Testis (tissue), 2 donors: ENCODE measurements at regions not wholly inside any gene's neighbourhood (a gene's known extent, or its start where the extent isn't known, plus 50 kb on each side); places are given as distances from the start of the nearest gene placed in this dataset.

ENCODE experiments used
- DNase-seq: peaks from one replicate; pipeline ENCODE4 v3.0.0-alpha.2; 2019
- H3K27ac ChIP-seq, 2 donors: fragments of 200-600 bp; sonication (generic); one replicate each; pipeline ENCODE4 v1.5.1; 2019
- H3K27me3 ChIP-seq: fragments of 200-600 bp; sonication (generic); one replicate; pipeline ENCODE4 v1.5.1; 2019
- H3K36me3 ChIP-seq: fragments of 200-600 bp; sonication (generic); one replicate; pipeline ENCODE4 v1.5.1; 2017; ENCODE audit warnings: low read depth; ENCODE audit errors: missing control alignments
- H3K4me1 ChIP-seq: fragments of 200-600 bp; sonication (generic); one replicate; pipeline ENCODE4 v1.5.1; 2019
- H3K4me3 ChIP-seq, 2 donors: fragments of 200-600 bp; sonication (generic); one replicate each; pipeline ENCODE4 v1.5.1; 2017 to 2019
- H3K9me3 ChIP-seq: fragments of 200-600 bp; sonication (generic); one replicate; pipeline ENCODE4 v1.5.1; 2017
- CTCF ChIP-seq, 3 experiments: fragments of 450-650 bp in 2 of 3; fragments of 200-600 bp in 1 of 3; sonication (generic) in 1 of 3; IDR thresholded peaks; one replicate each; pipeline ENCODE4 v1.5.1; 2016 to 2019; ENCODE audit warnings: antibody characterized with exemption in 3 of 3, mild to moderate bottlenecking in 2 of 3, moderate library complexity in 1 of 3
- POLR2A ChIP-seq: fragments of 450-650 bp; IDR thresholded peaks from one replicate; pipeline ENCODE4 v1.6.1; 2017; ENCODE audit warnings: antibody characterized with exemption, mild to moderate bottlenecking, moderate library complexity
- WGBS, 2 donors: methylation state at CpG; one replicate each; pipeline ENCODE4 v1.1.5; 2018; 5-methylcytosine and 5-hydroxymethylcytosine counted together
- intact Hi-C: fragments of 100-400 bp; cut with DNase I; formaldehyde crosslinking; loops from one replicate; pipeline ENCODE4 v1.15.1; 2023; ENCODE audit warnings: low total_unique reads

GRCh38 chr5:171728686-171729085 lies 56.9 kb upstream of the SMIM23 start:
- Histone ChIP-seq H3K9me3 (no peaks in the 10 kb centered on the region), H3K27me3 (no peaks in the 10 kb centered on the region), H3K27ac (no peak overlapping the region), H3K4me1 (no peaks in the 10 kb centered on the region), H3K4me3 (no peak overlapping the region), H3K36me3 (no peaks in the 10 kb centered on the region)
- 85 to 89% methylated on average over 1 of the region's 1 CpG for WGBS, 2 donors
- TF ChIP-seq CTCF (IDR thresholded peaks at IDR 0.05) (no peak), POLR2A (no peak)
- intact Hi-C loops = no loop called here
- no peak for DNase-seq
